ENCODE measurements at regions not wholly inside any gene's neighbourhood (a gene's known extent, or its start where the extent isn't known, plus 50 kb on each side); places are given as distances from the start of the nearest gene placed in this dataset.

- no peak for DNase-seq
Measured at GRCh38 chr2:126775300-126775985, 119.5 kb downstream of the GYPC start.

GRCh38 chr2:126776255-126776654 is 120.3 kb downstream of the GYPC start:
- no peak for DNase-seq

- peak; percentile 77 for DNase-seq
Measured at GRCh38 chr2:126776692-126777619, 121.0 kb downstream of the GYPC start.

GRCh38 chr2:126777620-126777978 is 121.1 kb upstream of the TEX51 start:
- DNase-seq, result no peak

- no peak for DNase-seq
Measured at GRCh38 chr2:126778561-126779501, 119.9 kb upstream of the TEX51 start.

GRCh38 chr2:126781206-126781605 is 117.5 kb upstream of the TEX51 start:
- no peak for DNase-seq

- DNase-seq, result no peak
Measured at GRCh38 chr2:126781806-126782205, 116.9 kb upstream of the TEX51 start.

- no peak for DNase-seq
Measured at GRCh38 chr2:126782648-126783047, 116.0 kb upstream of the TEX51 start.

- no peak for DNase-seq
Measured at GRCh38 chr2:126783341-126783740, 115.3 kb upstream of the TEX51 start.

GRCh38 chr2:126784045-126784444 is 114.6 kb upstream of the TEX51 start:
- DNase-seq, result no peak

- DNase-seq, result no peak
Measured at GRCh38 chr2:126784621-126785020, 114.1 kb upstream of the TEX51 start.

GRCh38 chr2:126785236-126785635 is 113.5 kb upstream of the TEX51 start:
- no peak for DNase-seq

GRCh38 chr2:126785862-126786261 is 112.8 kb upstream of the TEX51 start:
- no peak for DNase-seq

GRCh38 chr2:126786765-126787164 is 111.9 kb upstream of the TEX51 start:
- no peak for DNase-seq

- no peak for DNase-seq
Measured at GRCh38 chr2:126787289-126787688, 111.4 kb upstream of the TEX51 start.

GRCh38 chr2:126788113-126788512 is 110.6 kb upstream of the TEX51 start:
- no peak for DNase-seq

- no peak for DNase-seq
Measured at GRCh38 chr2:126788652-126789051, 110.0 kb upstream of the TEX51 start.

- DNase-seq, result no peak
Measured at GRCh38 chr2:126790987-126791780, 107.5 kb upstream of the TEX51 start.

- DNase-seq, result no peak
Measured at GRCh38 chr2:126792186-126792585, 106.5 kb upstream of the TEX51 start.

GRCh38 chr2:126792993-126793392 is 105.7 kb upstream of the TEX51 start:
- no peak for DNase-seq

- DNase-seq, result no peak
Measured at GRCh38 chr2:126793885-126794613, 104.6 kb upstream of the TEX51 start.

- DNase-seq, result no peak
Measured at GRCh38 chr2:126795656-126796055, 103.0 kb upstream of the TEX51 start.

Data from hematopoietic multipotent progenitor cell treated with erythropoietin and hydrocortisone succinate and interleukin-3 and kit ligand, for 8 days (in vitro differentiated cells).